Fibroblast of villous mesenchyme (primary cell): ENCODE measurements at regions not wholly inside any gene's neighbourhood (a gene's known extent, or its start where the extent isn't known, plus 50 kb on each side); places are given as distances from the start of the nearest gene placed in this dataset.

Experiments
- DNase-seq: peaks from one replicate; pipeline ENCODE4 v3.0.0-alpha.2; 2010; ENCODE audit warnings: low read depth
- H3K4me3 ChIP-seq: 2 replicates; pipeline ENCODE4 v1.5.1; 2011; ENCODE audit warnings: low read depth, mild to moderate bottlenecking, low read length
- CTCF ChIP-seq: IDR thresholded peaks from 2 replicates; pipeline ENCODE4 v1.5.1; 2012; ENCODE audit warnings: low read depth, mild to moderate bottlenecking, low read length; ENCODE audit not compliant: insufficient read depth

- H3K4me3 ChIP-seq = no peak overlapping the region
- TF ChIP-seq CTCF = no peak
- peak; percentile 69 for DNase-seq
Measured at GRCh38 chr6:140879946-140880345, 1252.8 kb upstream of the GJE1 start.

GRCh38 chr6:140874066-140874465 lies 1258.7 kb upstream of the GJE1 start:
- DNase-seq = no peak
- TF ChIP-seq CTCF = no peak
- H3K4me3 ChIP-seq = no peak overlapping the region

- no peak for TF ChIP-seq CTCF
- H3K4me3 ChIP-seq = no peak overlapping the region
- DNase-seq = no peak
Measured at GRCh38 chr6:140872885-140873284, 1259.8 kb upstream of the GJE1 start.

- no peak overlapping the region for H3K4me3 ChIP-seq
- peak; percentile 27 for DNase-seq
- no peak for TF ChIP-seq CTCF
Measured at GRCh38 chr6:140871911-140872310, 1260.8 kb upstream of the GJE1 start.

- no peak for TF ChIP-seq CTCF
- H3K4me3 ChIP-seq = no peak overlapping the region
- no peak for DNase-seq
Measured at GRCh38 chr6:140867336-140867735, 1265.4 kb upstream of the GJE1 start.

- DNase-seq = no peak
- H3K4me3 ChIP-seq = no peak overlapping the region
- TF ChIP-seq CTCF = no peak
Measured at GRCh38 chr6:140858381-140858971, 1274.2 kb upstream of the GJE1 start.

- no peak overlapping the region for H3K4me3 ChIP-seq
- DNase-seq = peak; percentile 91
- TF ChIP-seq CTCF = no peak
Measured at GRCh38 chr6:140857739-140858380, 1274.9 kb upstream of the GJE1 start.
